A549 (cell line): ENCODE measurements at regions not wholly inside any gene's neighbourhood (a gene's known extent, or its start where the extent isn't known, plus 50 kb on each side); places are given as distances from the start of the nearest gene placed in this dataset.

Experiments used
- ATAC-seq, 2 experiments: fragments of 200-7000 bp in 1 of 2; fragments of >200 bp in 1 of 2; cut with Nextera tagmentation in 1 of 2; cut with Tn5 transposase in 1 of 2; 3 replicates each; pipeline versions ENCODE4 v1.8.0 to v1.9.1; 2018 to 2020; ENCODE audit warnings: mild to moderate bottlenecking in 1 of 2, moderate library complexity in 1 of 2
- CTCF ChIA-PET: fragments of 300-600 bp; sonication (Branson Sonifier 250); formaldehyde crosslinking; extraction: SDS; loops from one replicate; lab custom pipeline; 2021; ENCODE audit warnings: antibody characterized with exemption, inconsistent platforms; lab: Yijun Ruan, JAX
- POLR2A ChIA-PET: fragments of 350-600 bp; formaldehyde crosslinking; extraction: SDS; loops from one replicate; lab custom pipeline; 2021; ENCODE audit warnings: antibody characterized with exemption, inconsistent platforms; lab: Yijun Ruan, JAX
- DNase-seq, 2 experiments: peaks; one replicate each; pipeline versions ENCODE4 v3.0.0 to v3.0.0-alpha.2; 2011 to 2016; ENCODE audit warnings: low read depth in 1 of 2, low spot score in 1 of 2
- FAIRE-seq: peaks from 2 replicates; lab custom pipeline; 2011; peaks lifted over from hg19 to GRCh38; lab: Jason Lieb, UNC
- H3K27ac ChIP-seq, 2 experiments: fragments of >200 bp; sonication (Bioruptor Twin); formaldehyde crosslinking; 3 replicates each; pipeline ENCODE4 v1.5.1; 2016 to 2017
- H3K4me1 ChIP-seq: fragments of >200 bp; sonication (Bioruptor Twin); formaldehyde crosslinking; 3 replicates; pipeline ENCODE4 v1.6.1; 2016
- H3K4me2 ChIP-seq: fragments of >200 bp; sonication (Bioruptor Twin); formaldehyde crosslinking; 3 replicates; pipeline ENCODE4 v1.6.1; 2016
- H3K4me3 ChIP-seq: fragments of >200 bp; sonication (Bioruptor Twin); formaldehyde crosslinking; 3 replicates; pipeline ENCODE4 v1.5.1; 2016
- H3K9me3 ChIP-seq: fragments of >200 bp; sonication (Bioruptor Twin); formaldehyde crosslinking; 3 replicates; pipeline ENCODE4 v1.6.1; 2016
- BHLHE40 ChIP-seq: IDR thresholded peaks from 2 replicates; pipeline ENCODE4 v1.6.1; 2012; ENCODE audit warnings: low read depth, low read length, inconsistent platforms
- CBX2 ChIP-seq: fragments of 200-600 bp; sonication (generic); IDR thresholded peaks from 2 replicates; pipeline ENCODE4 v1.6.1; 2016; ENCODE audit warnings: low read depth, mild to moderate bottlenecking, borderline replicate concordance
- CBX8 ChIP-seq: fragments of 200-600 bp; sonication (generic); IDR thresholded peaks from 2 replicates; pipeline ENCODE4 v1.6.1; 2016
- CEBPB ChIP-seq, 2 experiments: fragments of >200 bp in 1 of 2; sonication (Bioruptor Twin) in 1 of 2; formaldehyde crosslinking in 1 of 2; IDR thresholded peaks; 2 replicates each; pipeline ENCODE4 v1.6.1; 2012 to 2016
- CHD2 ChIP-seq: fragments of 150-350 bp; IDR thresholded peaks from 2 replicates; pipeline ENCODE4 v1.6.1; 2014; ENCODE audit warnings: low read length; ENCODE audit not compliant: partially characterized antibody
- CHD4 ChIP-seq: fragments of 200-600 bp; sonication (generic); IDR thresholded peaks from 2 replicates; pipeline ENCODE4 v1.6.1; 2016; ENCODE audit warnings: antibody characterized with exemption, mild to moderate bottlenecking, borderline replicate concordance
- FOSB ChIP-seq: fragments of 250-450 bp; sonication (Bioruptor Pico); IDR thresholded peaks from 2 replicates; pipeline ENCODE4 v1.5.0; 2020; ENCODE audit warnings: mild to moderate bottlenecking, moderate library complexity
- FOXS1 ChIP-seq: fragments of 250-450 bp; sonication (Bioruptor Pico); IDR thresholded peaks from 2 replicates; pipeline ENCODE4 v1.5.0; 2020; ENCODE audit warnings: mild to moderate bottlenecking, moderate library complexity
- HDAC2 ChIP-seq: fragments of 200-600 bp; sonication (generic); IDR thresholded peaks from 2 replicates; pipeline ENCODE4 v1.6.1; 2016
- HOXB5 ChIP-seq: fragments of 250-450 bp; sonication (Bioruptor Pico); IDR thresholded peaks from 2 replicates; pipeline ENCODE4 v1.5.0; 2020; ENCODE audit warnings: mild to moderate bottlenecking, moderate library complexity
- MAZ ChIP-seq: fragments of 150-350 bp; IDR thresholded peaks from 2 replicates; pipeline ENCODE4 v1.6.1; 2014; ENCODE audit warnings: antibody characterized with exemption, low read depth, low read length, borderline replicate concordance
- NFE2L2 ChIP-seq: fragments of 150-350 bp; conservative IDR thresholded peaks from 2 replicates; pipeline ENCODE4 v1.6.1; 2014; ENCODE audit warnings: low read length
- PHF8 ChIP-seq: fragments of 200-600 bp; sonication (generic); IDR thresholded peaks from 2 replicates; pipeline ENCODE4 v1.6.1; 2016; ENCODE audit warnings: low read depth, mild to moderate bottlenecking, antibody characterized with exemption, moderate library complexity, borderline replicate concordance
- POLR2AphosphoS2 ChIP-seq: conservative IDR thresholded peaks from 2 replicates; pipeline ENCODE4 v1.6.1; 2012; ENCODE audit warnings: low read length, improper control_type of control experiment, inconsistent platforms
- RFX5 ChIP-seq: fragments of 450-650 bp; IDR thresholded peaks from 2 replicates; pipeline ENCODE4 v1.7.1; 2014; ENCODE audit warnings: antibody characterized with exemption, mild to moderate bottlenecking, moderate library complexity
- SMC3 ChIP-seq: fragments of >200 bp; sonication (Bioruptor Twin); formaldehyde crosslinking; IDR thresholded peaks from 3 replicates; pipeline ENCODE4 v1.6.1; 2018; ENCODE audit warnings: inconsistent platforms
- SREBF2 ChIP-seq: fragments of 450-650 bp; IDR thresholded peaks from 2 replicates; pipeline ENCODE4 v1.6.1; 2014; ENCODE audit warnings: mild to moderate bottlenecking, moderate library complexity
- ZFP36 ChIP-seq: fragments of 450-650 bp; IDR thresholded peaks from 2 replicates; pipeline ENCODE4 v1.6.1; 2014; ENCODE audit warnings: borderline replicate concordance; ENCODE audit not compliant: partially characterized antibody
- WGBS: methylation state at CpG from one replicate; pipeline ENCODE4 v1.1.6; 2017; ENCODE audit errors: missing lambda C conversion rate; 5-methylcytosine and 5-hydroxymethylcytosine counted together
- TF ChIP-seq, protein P1 (sequence below): IDR thresholded peaks from 2 replicates; pipeline ENCODE4 v1.6.1; 2012
- TF ChIP-seq, protein P2 (sequence below): fragments of >200 bp; sonication (Bioruptor Twin); formaldehyde crosslinking; IDR thresholded peaks from 3 replicates; pipeline ENCODE4 v1.5.1; 2016
- TF ChIP-seq, protein P3 (sequence below): fragments of >200 bp; sonication (Bioruptor Twin); formaldehyde crosslinking; IDR thresholded peaks from 3 replicates; pipeline ENCODE4 v1.6.1; 2016

DNA sequence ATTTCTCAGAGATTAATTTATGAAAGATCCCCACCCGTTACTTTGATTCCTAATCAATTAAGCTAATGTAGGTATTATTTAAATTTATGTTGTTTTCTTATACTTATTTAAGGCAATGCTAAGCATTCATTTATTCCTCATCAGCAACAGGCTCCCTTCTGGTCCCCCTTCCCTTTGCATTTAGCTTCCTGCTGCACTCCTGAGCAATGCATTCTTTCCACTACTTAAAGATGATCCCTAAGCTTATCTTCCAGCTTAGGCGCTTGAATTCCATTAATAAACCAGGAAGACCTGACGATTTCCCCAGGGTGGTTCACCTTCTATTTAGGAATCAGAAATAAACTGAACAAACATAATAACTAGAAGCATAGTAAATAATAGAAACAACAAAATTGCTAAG, 1003.1 kb downstream of the FSTL5 start:
- FAIRE-seq = no peak
- ATAC-seq = no peak
- H3K9me3 ChIP-seq = no peaks in the 10 kb centered on the region
- CTCF ChIA-PET = no interaction called here
- POLR2A ChIA-PET = no interaction called here
- no peaks in the 10 kb centered on the region for H3K4me1 ChIP-seq
- WGBS = 21% methylated on average over 3 of the region's 3 CpGs
- no peak overlapping the region for H3K4me3 ChIP-seq
- no peak overlapping the region for H3K4me2 ChIP-seq
- no peak for DNase-seq
- H3K27ac ChIP-seq = no peak overlapping the region
- TF ChIP-seq BHLHE40 = no peak

DNA sequence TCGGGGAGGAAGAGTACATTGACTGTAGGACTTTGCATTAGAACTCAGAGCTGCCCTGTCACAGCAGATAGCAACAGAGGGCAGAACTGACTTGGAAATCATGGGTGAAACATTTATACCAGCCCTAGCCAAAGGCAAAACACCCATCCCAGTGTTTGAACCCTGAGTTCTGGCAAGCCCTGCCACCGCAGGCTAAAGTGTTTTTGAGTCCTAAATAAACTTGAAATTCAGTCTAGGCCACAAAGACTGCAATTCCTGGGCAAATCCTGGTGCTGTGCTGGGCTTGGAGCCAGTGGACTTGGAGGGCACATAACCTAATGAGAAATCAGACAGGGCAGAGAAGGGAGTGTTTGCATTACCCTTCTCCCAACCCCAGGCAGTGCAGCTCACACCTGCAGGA, 1015.7 kb downstream of the FSTL5 start:
- ATAC-seq = no peak
- 14% methylated on average over 2 of the region's 2 CpGs for WGBS
- H3K27ac ChIP-seq = no peak overlapping the region

DNA sequence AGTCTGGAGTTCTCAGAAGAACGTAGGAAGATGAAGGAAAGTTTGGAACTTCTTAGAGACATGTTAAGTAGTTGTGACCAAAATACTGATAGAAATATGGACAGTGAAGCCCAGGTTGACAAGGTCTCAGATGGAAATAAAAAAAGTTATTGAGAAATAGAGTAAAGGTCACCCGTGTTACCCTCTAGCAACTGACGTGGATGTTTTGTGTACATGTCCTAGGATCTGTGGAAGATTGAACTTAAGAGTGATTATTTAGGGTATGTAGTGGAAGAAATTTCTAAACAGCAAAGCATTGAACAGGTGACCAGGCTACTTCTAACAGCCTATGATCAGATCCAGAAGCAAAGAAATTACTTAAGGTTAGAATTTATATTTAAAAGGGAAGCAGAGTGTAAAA, 1020.4 kb downstream of the FSTL5 start:
- ATAC-seq (no peak), FAIRE-seq (no peak), DNase-seq (no peak)
- WGBS = 12% methylated on average over 3 of the region's 3 CpGs
- H3K4me3 ChIP-seq = no peak overlapping the region
- H3K4me1 ChIP-seq = no peaks in the 10 kb centered on the region
- no peak for TF ChIP-seq CEBPB (IDR thresholded peaks at IDR 0.05)
- TF ChIP-seq CHD2 = no peak
- TF ChIP-seq, protein P1, sequence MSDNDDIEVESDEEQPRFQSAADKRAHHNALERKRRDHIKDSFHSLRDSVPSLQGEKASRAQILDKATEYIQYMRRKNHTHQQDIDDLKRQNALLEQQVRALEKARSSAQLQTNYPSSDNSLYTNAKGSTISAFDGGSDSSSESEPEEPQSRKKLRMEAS = no peak
- no peak for TF ChIP-seq HDAC2
- TF ChIP-seq SMC3 = no peak
- TF ChIP-seq POLR2AphosphoS2 = no peak
- POLR2A ChIA-PET = no interaction called here
- H3K9me3 ChIP-seq = no peaks in the 10 kb centered on the region
- CTCF ChIA-PET = no interaction called here
- H3K4me2 ChIP-seq = no peak overlapping the region
- no peak overlapping the region for H3K27ac ChIP-seq

More for the DNA sequence above, 1015.7 kb downstream of the FSTL5 start:
- Histone ChIP-seq H3K4me1 (no peaks in the 10 kb centered on the region), H3K4me3 (no peak overlapping the region), H3K9me3 (no peaks in the 10 kb centered on the region), H3K4me2 (no peak overlapping the region)
- POLR2A ChIA-PET = no interaction called here
- TF ChIP-seq HOXB5 (CRISPR knock-in tag) (no peak), RFX5 (no peak), FOXS1 (CRISPR knock-in tag) (no peak), SREBF2 (no peak), PHF8 (no peak), NFE2L2 (no peak), CHD4 (no peak)
- TF ChIP-seq, protein P2, sequence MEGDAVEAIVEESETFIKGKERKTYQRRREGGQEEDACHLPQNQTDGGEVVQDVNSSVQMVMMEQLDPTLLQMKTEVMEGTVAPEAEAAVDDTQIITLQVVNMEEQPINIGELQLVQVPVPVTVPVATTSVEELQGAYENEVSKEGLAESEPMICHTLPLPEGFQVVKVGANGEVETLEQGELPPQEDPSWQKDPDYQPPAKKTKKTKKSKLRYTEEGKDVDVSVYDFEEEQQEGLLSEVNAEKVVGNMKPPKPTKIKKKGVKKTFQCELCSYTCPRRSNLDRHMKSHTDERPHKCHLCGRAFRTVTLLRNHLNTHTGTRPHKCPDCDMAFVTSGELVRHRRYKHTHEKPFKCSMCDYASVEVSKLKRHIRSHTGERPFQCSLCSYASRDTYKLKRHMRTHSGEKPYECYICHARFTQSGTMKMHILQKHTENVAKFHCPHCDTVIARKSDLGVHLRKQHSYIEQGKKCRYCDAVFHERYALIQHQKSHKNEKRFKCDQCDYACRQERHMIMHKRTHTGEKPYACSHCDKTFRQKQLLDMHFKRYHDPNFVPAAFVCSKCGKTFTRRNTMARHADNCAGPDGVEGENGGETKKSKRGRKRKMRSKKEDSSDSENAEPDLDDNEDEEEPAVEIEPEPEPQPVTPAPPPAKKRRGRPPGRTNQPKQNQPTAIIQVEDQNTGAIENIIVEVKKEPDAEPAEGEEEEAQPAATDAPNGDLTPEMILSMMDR = no peak
- TF ChIP-seq, protein P3, sequence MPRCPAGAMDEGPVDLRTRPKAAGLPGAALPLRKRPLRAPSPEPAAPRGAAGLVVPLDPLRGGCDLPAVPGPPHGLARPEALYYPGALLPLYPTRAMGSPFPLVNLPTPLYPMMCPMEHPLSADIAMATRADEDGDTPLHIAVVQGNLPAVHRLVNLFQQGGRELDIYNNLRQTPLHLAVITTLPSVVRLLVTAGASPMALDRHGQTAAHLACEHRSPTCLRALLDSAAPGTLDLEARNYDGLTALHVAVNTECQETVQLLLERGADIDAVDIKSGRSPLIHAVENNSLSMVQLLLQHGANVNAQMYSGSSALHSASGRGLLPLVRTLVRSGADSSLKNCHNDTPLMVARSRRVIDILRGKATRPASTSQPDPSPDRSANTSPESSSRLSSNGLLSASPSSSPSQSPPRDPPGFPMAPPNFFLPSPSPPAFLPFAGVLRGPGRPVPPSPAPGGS = no peak
- FAIRE-seq (no peak), DNase-seq (no peak)
- CTCF ChIA-PET = no interaction called here

DNA sequence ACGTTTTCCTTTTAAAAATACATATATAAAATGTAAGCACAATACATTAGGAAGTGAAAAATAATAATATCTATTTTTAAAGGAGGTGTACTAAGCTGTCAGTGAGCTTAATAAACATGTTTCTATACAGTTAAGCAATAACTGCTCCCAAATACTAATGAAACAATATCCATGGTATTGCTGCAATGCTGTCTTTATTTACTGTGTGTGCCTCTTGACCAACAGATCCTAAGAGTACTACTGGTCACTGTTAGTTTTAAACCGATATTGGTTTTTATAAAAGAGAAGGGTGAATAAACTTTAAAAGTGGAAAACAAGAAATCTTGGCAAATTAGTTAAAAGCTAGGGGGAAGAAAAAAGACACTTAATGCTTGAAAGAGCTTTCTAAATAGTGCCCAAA, 1029.0 kb downstream of the FSTL5 start:
- TF ChIP-seq ZFP36 = no peak
- TF ChIP-seq FOSB (CRISPR knock-in tag) = no peak
- no peak for TF ChIP-seq MAZ
- TF ChIP-seq, protein P2 = no peak
- no peak for TF ChIP-seq CBX8
- TF ChIP-seq CBX2 = no peak
- TF ChIP-seq, all 56 proteins: peak for 0
- Histone ChIP-seq H3K4me1 (no peaks in the 10 kb centered on the region), H3K9me3 (no peaks in the 10 kb centered on the region), H3K27ac (no peak overlapping the region), H3K4me3 (no peak overlapping the region), H3K4me2 (no peak overlapping the region)
- FAIRE-seq (no peak), DNase-seq (no peak), ATAC-seq (no peak)
- ChIA-PET CTCF (no interaction called here), POLR2A (no interaction called here)
- WGBS = 28% methylated on average over 2 of the region's 2 CpGs
